HCT116 (cell line): ENCODE measurements at regions not wholly inside any gene's neighbourhood (a gene's known extent, or its start where the extent isn't known, plus 50 kb on each side); places are given as distances from the start of the nearest gene placed in this dataset.

Experiments used
- ATAC-seq: fragments of 200-7000 bp; cut with Tn5 transposase; 2 replicates; pipeline ENCODE4 v1.9.1; 2020; ENCODE audit warnings: mild to moderate bottlenecking, moderate library complexity
- BruUV-seq: library from RNA; stranded (reverse); fragments of 400-500 nt; replicated peaks from 2 replicates; lab custom pipeline; 2021; lab: Mats Ljungman, UMichigan
- CTCF ChIA-PET: fragments of 300-600 bp; sonication (Branson Sonifier 250); formaldehyde crosslinking; loops from one replicate; lab custom pipeline; 2021; ENCODE audit warnings: antibody characterized with exemption; lab: Charles Lee
- POLR2A ChIA-PET: fragments of 300-600, 350-600 bp; sonication (Branson Sonifier 250); formaldehyde crosslinking; loops from one replicate; lab custom pipeline; 2021; ENCODE audit warnings: antibody characterized with exemption; lab: Charles Lee
- RAD21 ChIA-PET, 2 experiments: fragments of 300-600 bp; sonication (Branson Sonifier 250); formaldehyde crosslinking; loops; one replicate each; lab custom pipeline; 2023; ENCODE audit warnings: low total read pairs in 2 of 2; ENCODE audit not compliant: uncharacterized antibody in 2 of 2, unreplicated experiment in 2 of 2, low non-redundant PET in 1 of 2; lab: Charles Lee
- DNase-seq: peaks from one replicate; pipeline ENCODE4 v3.0.0-alpha.2; 2010; ENCODE audit warnings: low read depth, low spot score
- H2AFZ ChIP-seq: fragments of 200-600 bp; shearing (Covaris generic), sonication (generic); 2 replicates; pipeline ENCODE4 v1.6.1; 2017; ENCODE audit warnings: low read depth, mixed run types, mixed read lengths, antibody characterized with exemption, low read length; ENCODE audit not compliant: poor library complexity, severe bottlenecking
- H3K27ac ChIP-seq: 2 replicates; pipeline ENCODE4 v1.5.1; 2012; ENCODE audit warnings: low read depth, low read length
- H3K27me3 ChIP-seq: fragments of 200-600 bp; sonication (generic); 2 replicates; pipeline ENCODE4 v1.6.1; 2016; ENCODE audit warnings: mixed run types, low read length, mixed read lengths; ENCODE audit not compliant: insufficient read depth
- H3K36me3 ChIP-seq, 2 experiments: fragments of 200-500 bp in 1 of 2; fragments of 200-600 bp in 1 of 2; sonication (Bioruptor generic) in 1 of 2; sonication (generic) in 1 of 2; 2 replicates each; pipeline versions ENCODE4 v1.5.1 to v1.6.1; 2014 to 2016; ENCODE audit warnings: low read length in 2 of 2, inconsistent platforms in 1 of 2, mixed read lengths in 1 of 2, mixed run types in 1 of 2; ENCODE audit not compliant: insufficient read depth in 2 of 2, control insufficient read depth in 1 of 2
- H3K4me1 ChIP-seq, 2 experiments: fragments of 200-600 bp in 1 of 2; sonication (generic) in 1 of 2; 2 replicates each; pipeline versions ENCODE4 v1.5.1 to v1.6.1; 2012 to 2017; ENCODE audit warnings: low read length in 2 of 2, inconsistent platforms in 1 of 2, mild to moderate bottlenecking in 1 of 2, mixed read lengths in 1 of 2, mixed run types in 1 of 2, moderate library complexity in 1 of 2; ENCODE audit not compliant: insufficient read depth in 2 of 2, control insufficient read depth in 1 of 2
- H3K4me2 ChIP-seq: fragments of 200-600 bp; sonication (generic); 2 replicates; pipeline ENCODE4 v1.6.1; 2017; ENCODE audit warnings: mixed run types, low read length, mixed read lengths
- H3K4me3 ChIP-seq, 2 experiments: fragments of 200-600 bp in 1 of 2; sonication (generic) in 1 of 2; replicated peaks in 1 of 2; 2 replicates each; pipeline ENCODE4 v1.5.1; 2011 to 2016; ENCODE audit warnings: low read length in 2 of 2, control low read depth in 1 of 2, low read depth in 1 of 2, mild to moderate bottlenecking in 1 of 2, mixed read lengths in 1 of 2, mixed run types in 1 of 2
- H3K79me2 ChIP-seq: fragments of 200-600 bp; sonication (generic); 2 replicates; pipeline ENCODE4 v1.6.1; 2017; ENCODE audit warnings: mild to moderate bottlenecking, mixed run types, low read length, moderate library complexity, mixed read lengths; ENCODE audit not compliant: insufficient read depth
- H3K9ac ChIP-seq: fragments of 200-600 bp; sonication (generic); 2 replicates; pipeline ENCODE4 v1.6.1; 2016; ENCODE audit warnings: low read length, mixed read lengths
- H3K9me2 ChIP-seq: fragments of 200-600 bp; sonication (generic), shearing (Covaris generic); 2 replicates; pipeline ENCODE4 v1.6.1; 2017; ENCODE audit warnings: mixed run types, mild to moderate bottlenecking, moderate library complexity; ENCODE audit not compliant: insufficient read depth
- H3K9me3 ChIP-seq, 2 experiments: fragments of 200-500 bp in 1 of 2; fragments of 200-600 bp in 1 of 2; sonication (Bioruptor generic) in 1 of 2; sonication (generic) in 1 of 2; 2 replicates each; pipeline ENCODE4 v1.6.1; 2014 to 2017; ENCODE audit warnings: low read length in 2 of 2, mixed read lengths in 2 of 2, inconsistent platforms in 1 of 2, low read depth in 1 of 2, mild to moderate bottlenecking in 1 of 2, mixed run types in 1 of 2, moderate library complexity in 1 of 2; ENCODE audit not compliant: control insufficient read depth in 1 of 2, insufficient read depth in 1 of 2
- H4K20me1 ChIP-seq: fragments of 200-600 bp; sonication (generic), shearing (Covaris generic); 2 replicates; pipeline ENCODE4 v1.6.1; 2017; ENCODE audit warnings: mixed run types, mild to moderate bottlenecking, moderate library complexity; ENCODE audit not compliant: insufficient read depth
- CEBPB ChIP-seq: IDR thresholded peaks from 2 replicates; pipeline ENCODE4 v1.6.1; 2012; ENCODE audit warnings: low read depth
- EGR1 ChIP-seq: IDR thresholded peaks from 2 replicates; pipeline ENCODE4 v1.6.1; 2012; ENCODE audit warnings: low read depth
- EZH2phosphoT487 ChIP-seq: fragments of 200-600 bp; IDR thresholded peaks from 2 replicates; pipeline ENCODE4 v1.6.1; 2018; ENCODE audit warnings: antibody characterized with exemption, borderline replicate concordance
- JUND ChIP-seq: IDR thresholded peaks from 2 replicates; pipeline ENCODE4 v1.6.1; 2012
- POLR2AphosphoS5 ChIP-seq: IDR thresholded peaks from 2 replicates; pipeline ENCODE4 v1.6.1; 2011; ENCODE audit warnings: mild to moderate bottlenecking, low read depth, low read length, moderate library complexity
- REST ChIP-seq: IDR thresholded peaks from 2 replicates; pipeline ENCODE4 v1.6.1; 2012; ENCODE audit warnings: low read depth
- SP1 ChIP-seq: IDR thresholded peaks from 2 replicates; pipeline ENCODE4 v1.6.1; 2012; ENCODE audit warnings: low read depth
- TCF7L2 ChIP-seq: IDR thresholded peaks from 2 replicates; pipeline ENCODE4 v1.7.0; 2011; ENCODE audit warnings: borderline replicate concordance, inconsistent platforms; ENCODE audit not compliant: insufficient read depth, insufficient read length; ENCODE audit errors: extremely low read depth
- ZFX ChIP-seq: fragments of 450-650 bp; IDR thresholded peaks from 2 replicates; pipeline ENCODE4 v1.6.1; 2017
- intact Hi-C: fragments of 100-400 bp; cut with micrococcal nuclease; formaldehyde crosslinking; loops from 2 replicates; pipeline ENCODE4 v1.10.0; 2022
- TF ChIP-seq, protein P1 (sequence below): IDR thresholded peaks from 2 replicates; pipeline ENCODE4 v1.6.1; 2012
- TF ChIP-seq, protein P2 (sequence below), 3 experiments: fragments of 200-600 bp in 1 of 3; sonication (generic) in 1 of 3; IDR thresholded peaks in 2 of 3; conservative IDR thresholded peaks in 1 of 3; 2 replicates each; pipeline ENCODE4 v1.5.1; 2012 to 2017; ENCODE audit warnings: low read depth in 2 of 3, low read length in 2 of 3, antibody characterized with exemption in 1 of 3, borderline replicate concordance in 1 of 3, control low read depth in 1 of 3, mild to moderate bottlenecking in 1 of 3, mixed read lengths in 1 of 3, mixed run types in 1 of 3, moderate library complexity in 1 of 3; ENCODE audit not compliant: insufficient read depth in 1 of 3

DNA sequence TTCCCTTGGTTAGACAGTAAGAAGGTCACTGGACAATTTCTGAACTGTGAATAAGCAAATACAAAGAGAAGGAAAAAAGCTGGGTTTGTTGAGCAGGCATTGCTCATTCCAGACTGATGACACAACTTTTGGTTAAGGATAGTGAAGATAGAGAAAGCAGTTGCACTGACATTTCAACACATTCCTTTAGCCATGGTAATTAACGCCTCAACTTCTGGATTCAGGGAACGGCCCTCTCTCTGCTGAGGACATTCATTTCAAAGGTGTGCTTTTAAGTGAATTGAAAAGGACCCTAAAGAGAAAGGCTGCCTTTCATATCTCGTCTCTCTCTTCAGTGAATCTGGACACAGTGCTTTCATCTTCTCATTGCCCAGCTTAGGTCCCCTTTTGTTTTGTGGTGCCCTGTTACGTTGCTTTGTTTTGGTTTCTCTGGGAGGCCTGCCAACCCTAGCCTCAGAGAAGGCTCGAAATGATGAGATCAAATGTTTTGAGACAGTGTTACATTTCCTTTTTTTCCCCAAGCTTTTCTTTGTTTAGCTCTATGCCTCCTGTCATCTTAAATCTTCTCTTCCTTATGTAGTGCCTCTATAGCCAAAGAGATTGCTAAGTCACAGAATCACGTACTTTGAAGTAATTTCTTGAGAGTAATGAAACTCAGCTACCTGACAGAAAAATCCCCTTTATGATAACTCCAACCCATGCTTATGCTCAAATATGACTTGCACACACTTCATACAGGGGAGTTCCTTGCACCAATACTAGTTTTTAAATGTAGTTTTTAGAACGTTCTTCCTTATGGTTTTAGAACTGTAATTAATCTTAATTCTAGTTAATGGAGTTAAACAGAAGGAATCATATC is 94.4 kb upstream of the IFNE start (continued):
- no peak for TF ChIP-seq REST
- TF ChIP-seq EZH2phosphoT487 = no peak
- peak; percentile 93 for TF ChIP-seq TCF7L2

GRCh38 chr9:21579247-21579671 is 97.1 kb upstream of the IFNE start:
- Histone ChIP-seq H3K79me2 (peaks cover 100% of the 10 kb centered on the region), H4K20me1 (no peaks in the 10 kb centered on the region), H2AFZ (no peak overlapping the region), H3K9ac (peak overlapping the region; percentile 63), H3K4me3 (no peak overlapping the region), H3K27me3 (no peaks in the 10 kb centered on the region), H3K9me2 (no peaks in the 10 kb centered on the region), H3K27ac (peak overlapping the region; percentile 99), H3K36me3 (peaks cover 11 to 24% of the 10 kb centered on the region in 2 experiments; a peak in 2 of 4 replicates), H3K4me1 (peaks cover 87 to 100% of the 10 kb centered on the region in 2 experiments), H3K9me3 (no peaks in the 10 kb centered on the region), H3K4me2 (peak overlapping the region; percentile 62)
- ChIA-PET POLR2A (interaction anchor here (1.0 to 8.3 kb wide), 10 partner anchors 9 to 227 kb away, joined by 3 to 154 read pairs (median 5); no protein-coding TSS in a partner anchor), CTCF (no interaction called here), RAD21 (no interaction called here)
- TF ChIP-seq EGR1 = peak; percentile 34; the same call in 1 of the 2 replicates
- TF ChIP-seq, protein P1, sequence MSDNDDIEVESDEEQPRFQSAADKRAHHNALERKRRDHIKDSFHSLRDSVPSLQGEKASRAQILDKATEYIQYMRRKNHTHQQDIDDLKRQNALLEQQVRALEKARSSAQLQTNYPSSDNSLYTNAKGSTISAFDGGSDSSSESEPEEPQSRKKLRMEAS = peak; percentile 62; the same call in 1 of the 2 replicates
- TF ChIP-seq ZFX = no peak
- TF ChIP-seq JUND = 0 out of 2 replicates have a peak, but pooled peaks have one; percentile 20
- TF ChIP-seq POLR2AphosphoS5 = peak; percentile 50; the same call in 1 of the 2 replicates
- TF ChIP-seq CEBPB = peak; percentile 56
- TF ChIP-seq, protein P2, sequence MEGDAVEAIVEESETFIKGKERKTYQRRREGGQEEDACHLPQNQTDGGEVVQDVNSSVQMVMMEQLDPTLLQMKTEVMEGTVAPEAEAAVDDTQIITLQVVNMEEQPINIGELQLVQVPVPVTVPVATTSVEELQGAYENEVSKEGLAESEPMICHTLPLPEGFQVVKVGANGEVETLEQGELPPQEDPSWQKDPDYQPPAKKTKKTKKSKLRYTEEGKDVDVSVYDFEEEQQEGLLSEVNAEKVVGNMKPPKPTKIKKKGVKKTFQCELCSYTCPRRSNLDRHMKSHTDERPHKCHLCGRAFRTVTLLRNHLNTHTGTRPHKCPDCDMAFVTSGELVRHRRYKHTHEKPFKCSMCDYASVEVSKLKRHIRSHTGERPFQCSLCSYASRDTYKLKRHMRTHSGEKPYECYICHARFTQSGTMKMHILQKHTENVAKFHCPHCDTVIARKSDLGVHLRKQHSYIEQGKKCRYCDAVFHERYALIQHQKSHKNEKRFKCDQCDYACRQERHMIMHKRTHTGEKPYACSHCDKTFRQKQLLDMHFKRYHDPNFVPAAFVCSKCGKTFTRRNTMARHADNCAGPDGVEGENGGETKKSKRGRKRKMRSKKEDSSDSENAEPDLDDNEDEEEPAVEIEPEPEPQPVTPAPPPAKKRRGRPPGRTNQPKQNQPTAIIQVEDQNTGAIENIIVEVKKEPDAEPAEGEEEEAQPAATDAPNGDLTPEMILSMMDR (IDR thresholded peaks at IDR 0.05 in 2 of 3, conservative IDR thresholded peaks at IDR 0.05 in 1 of 3; ENCODE audit: borderline replicate concordance in 1 of 3, insufficient read depth in 1 of 3, low read depth in 2 of 3, low read length in 2 of 3) = no peak
- TF ChIP-seq SP1 = peak; percentile 38
- intact Hi-C loops = loop anchor here (5.0 kb wide), 1 partner anchor 208 kb away; no protein-coding TSS in a partner anchor
- ATAC-seq (0 out of 2 replicates have a peak, but pooled peaks have one; percentile 8), DNase-seq (no peak)
- no TSS peak for BruUV-seq
